ENCODE measurements at regions not wholly inside any gene's neighbourhood (a gene's known extent, or its start where the extent isn't known, plus 50 kb on each side); places are given as distances from the start of the nearest gene placed in this dataset.

- TF ChIP-seq ZNF609 (CRISPR knock-in tag; IDR thresholded peaks at IDR 0.05; ENCODE audit: borderline replicate concordance) (peak; percentile 53; the same call in 1 of the 2 replicates), SCMH1 (CRISPR knock-in tag; IDR thresholded peaks at IDR 0.05; ENCODE audit: borderline replicate concordance) (no peak), ZNF564 (CRISPR knock-in tag; IDR thresholded peaks at IDR 0.05) (no peak), ZNF7 (CRISPR knock-in tag; IDR thresholded peaks at IDR 0.05) (no peak), TP53 (CRISPR knock-in tag; conservative IDR thresholded peaks at IDR 0.05) (no peak), BCL6 (CRISPR knock-in tag; IDR thresholded peaks at IDR 0.05) (peak; percentile 34; the same call in 1 of the 2 replicates), CENPX (CRISPR knock-in tag; IDR thresholded peaks at IDR 0.05) (no peak), RFXAP (CRISPR knock-in tag; IDR thresholded peaks at IDR 0.05; ENCODE audit: borderline replicate concordance) (no peak), NFE2 (CRISPR knock-in tag; IDR thresholded peaks at IDR 0.05) (no peak), ZNF251 (CRISPR knock-in tag; IDR thresholded peaks at IDR 0.05) (no peak), ZNF136 (CRISPR knock-in tag; IDR thresholded peaks at IDR 0.05; ENCODE audit: low read depth) (no peak), GATAD2A (CRISPR knock-in tag; IDR thresholded peaks at IDR 0.05) (0 out of 2 replicates have a peak, but pooled peaks have one; percentile 43), SALL2 (CRISPR knock-in tag; IDR thresholded peaks at IDR 0.05) (no peak), AFF4 (CRISPR knock-in tag; IDR thresholded peaks at IDR 0.05) (no peak), ATF1 (CRISPR knock-in tag; IDR thresholded peaks at IDR 0.05) (peak; percentile 27; the same call in 1 of the 2 replicates), TEF (CRISPR knock-in tag; IDR thresholded peaks at IDR 0.05) (no peak), ZNF382 (CRISPR knock-in tag; IDR thresholded peaks at IDR 0.05; ENCODE audit: borderline replicate concordance) (no peak), ZNF792 (CRISPR knock-in tag; IDR thresholded peaks at IDR 0.05) (no peak), SNAPC2 (CRISPR knock-in tag; IDR thresholded peaks at IDR 0.05) (no peak), ZNF766 (CRISPR knock-in tag; IDR thresholded peaks at IDR 0.05; ENCODE audit: borderline replicate concordance) (no peak)
Measured at GRCh38 chr12:107523775-107524535, 161.6 kb upstream of the PWP1 start (continued).
